B cell (primary cell): ENCODE measurements at regions not wholly inside any gene's neighbourhood (a gene's known extent, or its start where the extent isn't known, plus 50 kb on each side); places are given as distances from the start of the nearest gene placed in this dataset.

Experiments used
- ATAC-seq: fragments of 200-7000 bp; cut with Tn5 transposase; one replicate; pipeline ENCODE4 v1.10.0; 2021; ENCODE audit warnings: low read depth, mild to moderate bottlenecking, moderate number of reproducible peaks, moderate library complexity
- CTCF ChIA-PET: fragments of 350-600 bp; sonication (Branson Sonifier 250); formaldehyde crosslinking; loops from one replicate; lab custom pipeline; 2021; ENCODE audit warnings: antibody characterized with exemption, inconsistent platforms; lab: Charles Lee
- POLR2A ChIA-PET: fragments of 350-600 bp; sonication (Branson Sonifier 250); formaldehyde crosslinking; loops from one replicate; lab custom pipeline; 2021; ENCODE audit warnings: antibody characterized with exemption; lab: Charles Lee
- DNase-seq: peaks from one replicate; pipeline ENCODE4 v3.0.0; 2013
- H2AFZ ChIP-seq: 2 replicates; pipeline ENCODE4 v1.6.1; 2012; ENCODE audit warnings: mild to moderate bottlenecking, low read depth, low read length; ENCODE audit not compliant: insufficient read depth, poor library complexity, severe bottlenecking
- H3K27ac ChIP-seq, 2 donors: 1 replicate in 1 of 2; 2 replicates in 1 of 2; pipeline ENCODE4 v1.5.1; 2012 to 2013; ENCODE audit warnings: low read length in 2 of 2, mild to moderate bottlenecking in 2 of 2, moderate library complexity in 1 of 2
- H3K27me3 ChIP-seq, 4 experiments: fragments of 200-600 bp in 1 of 4; sonication (generic) in 1 of 4; replicated peaks in 1 of 4; 1 replicate in 2 of 4; 2 replicates in 2 of 4; pipeline versions ENCODE4 v1.6.1 to v1.7.0; 2013 to 2016; ENCODE audit warnings: low read length in 3 of 4, mild to moderate bottlenecking in 2 of 4, mixed read lengths in 1 of 4, moderate library complexity in 1 of 4; ENCODE audit not compliant: insufficient read depth in 4 of 4, control insufficient read depth in 3 of 4; ENCODE audit errors: control extremely low read depth in 1 of 4
- H3K36me3 ChIP-seq, 2 experiments: replicated peaks in 1 of 2; 1 replicate in 1 of 2; 2 replicates in 1 of 2; pipeline versions ENCODE4 v1.6.1 to v1.7.1; 2013; ENCODE audit warnings: low read length in 1 of 2; ENCODE audit not compliant: insufficient read depth in 2 of 2, control insufficient read depth in 1 of 2; ENCODE audit errors: control extremely low read depth in 1 of 2, extremely low read depth in 1 of 2
- H3K4me1 ChIP-seq, 2 donors: fragments of 200-600 bp in 1 of 2; sonication (generic) in 1 of 2; 1 replicate in 1 of 2; 2 replicates in 1 of 2; pipeline versions ENCODE4 v1.5.1 to v1.6.1; 2013 to 2017; ENCODE audit warnings: low read length in 2 of 2; ENCODE audit not compliant: control insufficient read depth in 2 of 2, insufficient read depth in 2 of 2
- H3K4me2 ChIP-seq: replicated peaks from 2 replicates; pipeline ENCODE3; 2012; ENCODE audit warnings: mild to moderate bottlenecking, low read depth, low read length; ENCODE audit not compliant: poor library complexity, severe bottlenecking
- H3K4me3 ChIP-seq, 5 experiments: fragments of 200-600 bp in 1 of 5; sonication (generic) in 1 of 5; 1 replicate in 3 of 5; 2 replicates in 2 of 5; pipeline versions ENCODE4 v1.5.1 to v1.7.0; 2011 to 2016; ENCODE audit warnings: low read length in 4 of 5, mild to moderate bottlenecking in 4 of 5, low read depth in 2 of 5, control low read depth in 1 of 5, moderate library complexity in 1 of 5; ENCODE audit not compliant: insufficient read depth in 1 of 5; ENCODE audit errors: control extremely low read depth in 1 of 5, extremely low read depth in 1 of 5
- H3K79me2 ChIP-seq: fragments of 200-600 bp; sonication (generic); one replicate; pipeline ENCODE4 v1.6.0; 2016; ENCODE audit warnings: low read length; ENCODE audit not compliant: control insufficient read depth, insufficient read depth
- H3K9ac ChIP-seq: fragments of 200-600 bp; sonication (generic); 2 replicates; pipeline ENCODE4 v1.6.1; 2017; ENCODE audit warnings: mild to moderate bottlenecking, low read length, moderate library complexity
- H3K9me3 ChIP-seq, 3 donors: one replicate each; pipeline versions ENCODE4 v1.6.1 to v1.7.1; 2013; ENCODE audit warnings: low read length in 2 of 3; ENCODE audit not compliant: control insufficient read depth in 2 of 3, insufficient read depth in 1 of 3; ENCODE audit errors: control extremely low read depth in 1 of 3
- H4K20me1 ChIP-seq: 2 replicates; pipeline ENCODE4 v1.6.0; 2012; ENCODE audit warnings: mild to moderate bottlenecking, low read length; ENCODE audit not compliant: insufficient read depth, control insufficient read depth, poor library complexity, severe bottlenecking
- H3K27ac Mint-ChIP-seq: one replicate; pipeline ENCODE4 v1.8.0; 2021; ENCODE audit warnings: mixed read lengths
- H3K27me3 Mint-ChIP-seq: one replicate; pipeline ENCODE4 v1.8.0; 2021; ENCODE audit warnings: mixed read lengths
- H3K4me1 Mint-ChIP-seq: one replicate; pipeline ENCODE4 v1.8.0; 2021; ENCODE audit warnings: mixed read lengths
- H3K4me3 Mint-ChIP-seq: one replicate; pipeline ENCODE4 v1.8.0; 2021; ENCODE audit warnings: mixed read lengths
- H3K9me3 Mint-ChIP-seq: one replicate; pipeline ENCODE4 v1.8.0; 2022; ENCODE audit warnings: mixed read lengths; ENCODE audit not compliant: insufficient read depth
- EZH2 ChIP-seq: IDR thresholded peaks from 2 replicates; pipeline ENCODE4 v1.6.1; 2012; ENCODE audit warnings: borderline replicate concordance, low read depth, mild to moderate bottlenecking, moderate library complexity, low read length; ENCODE audit not compliant: insufficient read depth, poor library complexity, severe bottlenecking
- WGBS: methylation state at CpG from one replicate; pipeline ENCODE4 v1.1.5; 2013; ENCODE audit warnings: missing lambda C conversion rate; ENCODE audit not compliant: insufficient coverage; 5-methylcytosine and 5-hydroxymethylcytosine counted together
- intact Hi-C: fragments of 100-400 bp; cut with micrococcal nuclease; formaldehyde crosslinking; loops from one replicate; pipeline ENCODE4 v1.10.0; 2022
- TF ChIP-seq, protein P1 (sequence below): fragments of 200-600 bp; IDR thresholded peaks from one replicate; pipeline ENCODE4 v1.8.0; 2022; ENCODE audit warnings: antibody characterized with exemption, mild to moderate bottlenecking

- no peaks in the 10 kb centered on the region for H3K4me1 Mint-ChIP-seq
- Histone ChIP-seq H3K4me1 (no peaks in the 10 kb centered on the region), H2AFZ (no peak overlapping the region), H3K27me3 (no peaks in the 10 kb centered on the region), H4K20me1 (no peaks in the 10 kb centered on the region), H3K9me3 (no peaks in the 10 kb centered on the region), H3K36me3 (no peaks in the 10 kb centered on the region), H3K79me2 (no peaks in the 10 kb centered on the region), H3K4me3 (no peak overlapping the region), H3K27ac (no peak overlapping the region), H3K4me2 (no peak overlapping the region), H3K9ac (no peak overlapping the region)
- ChIA-PET POLR2A (no interaction called here), CTCF (no interaction called here)
- no peak overlapping the region for H3K27ac Mint-ChIP-seq
- TF ChIP-seq, protein P1, sequence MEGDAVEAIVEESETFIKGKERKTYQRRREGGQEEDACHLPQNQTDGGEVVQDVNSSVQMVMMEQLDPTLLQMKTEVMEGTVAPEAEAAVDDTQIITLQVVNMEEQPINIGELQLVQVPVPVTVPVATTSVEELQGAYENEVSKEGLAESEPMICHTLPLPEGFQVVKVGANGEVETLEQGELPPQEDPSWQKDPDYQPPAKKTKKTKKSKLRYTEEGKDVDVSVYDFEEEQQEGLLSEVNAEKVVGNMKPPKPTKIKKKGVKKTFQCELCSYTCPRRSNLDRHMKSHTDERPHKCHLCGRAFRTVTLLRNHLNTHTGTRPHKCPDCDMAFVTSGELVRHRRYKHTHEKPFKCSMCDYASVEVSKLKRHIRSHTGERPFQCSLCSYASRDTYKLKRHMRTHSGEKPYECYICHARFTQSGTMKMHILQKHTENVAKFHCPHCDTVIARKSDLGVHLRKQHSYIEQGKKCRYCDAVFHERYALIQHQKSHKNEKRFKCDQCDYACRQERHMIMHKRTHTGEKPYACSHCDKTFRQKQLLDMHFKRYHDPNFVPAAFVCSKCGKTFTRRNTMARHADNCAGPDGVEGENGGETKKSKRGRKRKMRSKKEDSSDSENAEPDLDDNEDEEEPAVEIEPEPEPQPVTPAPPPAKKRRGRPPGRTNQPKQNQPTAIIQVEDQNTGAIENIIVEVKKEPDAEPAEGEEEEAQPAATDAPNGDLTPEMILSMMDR = no peak
- no peak for TF ChIP-seq EZH2
- intact Hi-C loops = no loop called here
- no peaks in the 10 kb centered on the region for H3K9me3 Mint-ChIP-seq
- no peak overlapping the region for H3K4me3 Mint-ChIP-seq
- H3K27me3 Mint-ChIP-seq = no peaks in the 10 kb centered on the region
- DNase-seq = no peak
- no peak for ATAC-seq
Measured at GRCh38 chr2:53289309-53290006, 478.1 kb upstream of the CHAC2 start.

DNA sequence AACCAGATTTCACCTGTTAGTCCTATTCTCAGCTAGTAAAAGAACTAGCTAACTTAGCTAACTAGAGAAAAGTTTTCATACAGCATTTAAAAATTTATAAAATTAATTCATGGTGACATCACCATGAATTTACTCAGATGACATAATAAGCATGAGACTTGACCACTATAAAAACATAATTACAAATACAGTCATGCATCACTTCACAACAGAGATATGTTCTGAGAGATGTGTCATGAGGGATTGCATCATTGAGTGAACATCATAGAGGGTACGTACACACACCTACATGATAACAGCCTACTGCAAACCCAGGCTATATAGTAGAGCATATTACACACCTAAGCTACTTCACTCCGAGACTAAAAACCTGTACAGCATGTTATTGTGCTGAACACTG, 481.3 kb upstream of the CHAC2 start:
- Histone ChIP-seq H4K20me1 (no peaks in the 10 kb centered on the region), H3K4me2 (no peak overlapping the region), H3K27ac (no peak overlapping the region), H3K9ac (no peak overlapping the region), H3K4me3 (no peak overlapping the region), H3K9me3 (no peaks in the 10 kb centered on the region), H2AFZ (no peak overlapping the region), H3K4me1 (no peaks in the 10 kb centered on the region), H3K36me3 (no peaks in the 10 kb centered on the region), H3K27me3 (no peaks in the 10 kb centered on the region), H3K79me2 (no peaks in the 10 kb centered on the region)
- H3K4me1 Mint-ChIP-seq = no peaks in the 10 kb centered on the region
- no peak overlapping the region for H3K27ac Mint-ChIP-seq
- CTCF ChIA-PET = no interaction called here
- no peaks in the 10 kb centered on the region for H3K27me3 Mint-ChIP-seq
- POLR2A ChIA-PET = no interaction called here
- H3K9me3 Mint-ChIP-seq = no peaks in the 10 kb centered on the region
- DNase-seq (no peak), ATAC-seq (no peak)
- WGBS = no CpG with 5 or more reads among the region's 2 CpGs
- no peak overlapping the region for H3K4me3 Mint-ChIP-seq
- no peak for TF ChIP-seq EZH2
- TF ChIP-seq, protein P1 = no peak
- intact Hi-C loops = no loop called here
